ENCODE measurements at regions not wholly inside any gene's neighbourhood (a gene's known extent, or its start where the extent isn't known, plus 50 kb on each side); places are given as distances from the start of the nearest gene placed in this dataset.

- ChIA-PET CTCF (no interaction called here), POLR2A (no interaction called here)
- Mint-ChIP-seq H3K27me3 (ENCODE audit: insufficient read depth, unreplicated experiment) (peaks cover 4% of the 10 kb centered on the region), H3K4me3 (ENCODE audit: unreplicated experiment) (no peak overlapping the region), H3K36me3 (ENCODE audit: insufficient read depth, unreplicated experiment) (no peaks in the 10 kb centered on the region), H3K4me1 (ENCODE audit: low read depth, unreplicated experiment) (no peaks in the 10 kb centered on the region), H3K27ac (ENCODE audit: unreplicated experiment) (no peak overlapping the region), H3K9me3 (ENCODE audit: unreplicated experiment) (no peaks in the 10 kb centered on the region)
- intact Hi-C loops (cut with micrococcal nuclease; ENCODE audit: unreplicated experiment) = no loop called here
- no TSS peak for BruUV-seq (replicated peaks)
- DNase-seq = no peak
- Histone ChIP-seq H3K27me3 (replicated peaks; ENCODE audit: control insufficient read depth, insufficient read depth, low read length) (no peaks in the 10 kb centered on the region), H3K36me3 (ENCODE audit: control insufficient read depth, insufficient read depth, low read length) (no peaks in the 10 kb centered on the region), H3K4me3 (ENCODE audit: low read depth, low read length) (no peak overlapping the region), H3K9me3 (no peaks in the 10 kb centered on the region), H3K4me1 (no peaks in the 10 kb centered on the region)
- TF ChIP-seq CTCF (IDR thresholded peaks at IDR 0.05; ENCODE audit: insufficient read depth in 1 of 2, low read depth in 1 of 2, low read length in 1 of 2, severe bottlenecking in 1 of 2, unreplicated experiment in 1 of 2) = no peak
Measured at GRCh38 chr18:67094123-67094522, 422.4 kb downstream of the DSEL start.

- Mint-ChIP-seq H3K27ac (ENCODE audit: unreplicated experiment) (no peak overlapping the region), H3K36me3 (ENCODE audit: insufficient read depth, unreplicated experiment) (no peaks in the 10 kb centered on the region), H3K4me3 (ENCODE audit: unreplicated experiment) (no peak overlapping the region), H3K27me3 (ENCODE audit: insufficient read depth, unreplicated experiment) (peaks cover 4% of the 10 kb centered on the region), H3K4me1 (ENCODE audit: low read depth, unreplicated experiment) (no peaks in the 10 kb centered on the region), H3K9me3 (ENCODE audit: unreplicated experiment) (no peaks in the 10 kb centered on the region)
- H3K4me1 ChIP-seq = no peaks in the 10 kb centered on the region
- POLR2A ChIA-PET = no interaction called here
- H3K9me3 ChIP-seq = no peaks in the 10 kb centered on the region
- CTCF ChIA-PET = no interaction called here
- no TSS peak for BruUV-seq (replicated peaks)
- no peak for TF ChIP-seq CTCF (IDR thresholded peaks at IDR 0.05; ENCODE audit: insufficient read depth in 1 of 2, low read depth in 1 of 2, low read length in 1 of 2, severe bottlenecking in 1 of 2, unreplicated experiment in 1 of 2)
- intact Hi-C loops (cut with micrococcal nuclease; ENCODE audit: unreplicated experiment) = no loop called here
- H3K4me3 ChIP-seq (ENCODE audit: low read depth, low read length) = no peak overlapping the region
- no peaks in the 10 kb centered on the region for H3K27me3 ChIP-seq (replicated peaks; ENCODE audit: control insufficient read depth, insufficient read depth, low read length)
- H3K36me3 ChIP-seq (ENCODE audit: control insufficient read depth, insufficient read depth, low read length) = no peaks in the 10 kb centered on the region
- no peak for DNase-seq
Measured at GRCh38 chr18:67092141-67092540, 424.4 kb downstream of the DSEL start.

- H3K27ac Mint-ChIP-seq (ENCODE audit: unreplicated experiment) = no peak overlapping the region
- no TSS peak for BruUV-seq (replicated peaks)
- POLR2A ChIA-PET = no interaction called here
Measured at GRCh38 chr18:67081482-67082211, 434.9 kb downstream of the DSEL start.

More at GRCh38 chr18:67081482-67082211, 434.9 kb downstream of the DSEL start:
- no peaks in the 10 kb centered on the region for H3K36me3 Mint-ChIP-seq (ENCODE audit: insufficient read depth, unreplicated experiment)
- intact Hi-C loops (cut with micrococcal nuclease; ENCODE audit: unreplicated experiment) = no loop called here
- no peaks in the 10 kb centered on the region for H3K27me3 Mint-ChIP-seq (ENCODE audit: insufficient read depth, unreplicated experiment)
- H3K36me3 ChIP-seq (ENCODE audit: control insufficient read depth, insufficient read depth, low read length) = no peaks in the 10 kb centered on the region
- no peaks in the 10 kb centered on the region for H3K4me1 Mint-ChIP-seq (ENCODE audit: low read depth, unreplicated experiment)
- TF ChIP-seq CTCF (IDR thresholded peaks at IDR 0.05; ENCODE audit: insufficient read depth in 1 of 2, low read depth in 1 of 2, low read length in 1 of 2, severe bottlenecking in 1 of 2, unreplicated experiment in 1 of 2) = no peak
- H3K9me3 Mint-ChIP-seq (ENCODE audit: unreplicated experiment) = no peaks in the 10 kb centered on the region
- CTCF ChIA-PET = no interaction called here
- no peak for DNase-seq
- no peaks in the 10 kb centered on the region for H3K9me3 ChIP-seq
- H3K4me3 Mint-ChIP-seq (ENCODE audit: unreplicated experiment) = no peak overlapping the region
- H3K4me3 ChIP-seq (ENCODE audit: low read depth, low read length) = no peak overlapping the region
- no peaks in the 10 kb centered on the region for H3K27me3 ChIP-seq (replicated peaks; ENCODE audit: control insufficient read depth, insufficient read depth, low read length)
- no peaks in the 10 kb centered on the region for H3K4me1 ChIP-seq

Measured in Caco-2 (cell line).